ENCODE measurements at regions not wholly inside any gene's neighbourhood (a gene's known extent, or its start where the extent isn't known, plus 50 kb on each side); places are given as distances from the start of the nearest gene placed in this dataset.

DNA sequence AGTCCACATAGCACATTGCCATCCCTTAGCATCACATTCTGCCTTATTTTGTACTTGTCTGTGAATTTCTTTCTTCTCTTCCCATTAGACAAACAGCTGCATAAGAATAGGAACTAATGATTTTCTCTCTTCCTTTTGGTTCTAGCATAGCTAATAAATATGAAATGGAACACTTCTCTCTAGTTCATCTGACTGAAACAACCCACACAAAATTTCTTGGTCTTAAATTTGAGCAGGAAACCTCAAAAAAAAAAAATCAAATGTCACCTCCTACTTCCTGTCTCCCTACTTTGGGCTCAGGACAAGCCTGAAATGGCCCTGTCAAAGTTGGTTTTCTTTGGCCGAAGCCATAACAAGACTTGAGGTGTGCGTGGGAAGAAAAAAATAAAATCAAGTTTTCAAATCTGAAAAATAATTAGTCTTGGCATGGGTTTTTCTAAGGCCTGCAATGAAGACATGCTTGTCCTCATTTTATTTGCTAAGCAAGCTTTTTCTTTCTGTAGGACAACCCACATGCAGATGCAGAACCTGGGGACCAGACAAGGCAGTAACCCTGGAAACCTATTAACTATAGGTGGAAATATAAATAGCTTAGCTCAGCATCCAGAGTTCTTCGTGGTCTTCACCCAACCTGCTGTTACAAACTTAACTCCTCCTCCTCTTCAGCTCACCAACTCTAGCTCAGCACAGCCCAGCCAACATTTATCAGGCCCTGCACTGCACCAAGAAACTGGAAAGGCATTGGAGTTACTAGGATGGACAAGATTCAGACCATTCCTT, 523.5 kb upstream of the KLF4 start:
- DNase-seq (ENCODE audit: low read depth, low spot score): no peak

DNA sequence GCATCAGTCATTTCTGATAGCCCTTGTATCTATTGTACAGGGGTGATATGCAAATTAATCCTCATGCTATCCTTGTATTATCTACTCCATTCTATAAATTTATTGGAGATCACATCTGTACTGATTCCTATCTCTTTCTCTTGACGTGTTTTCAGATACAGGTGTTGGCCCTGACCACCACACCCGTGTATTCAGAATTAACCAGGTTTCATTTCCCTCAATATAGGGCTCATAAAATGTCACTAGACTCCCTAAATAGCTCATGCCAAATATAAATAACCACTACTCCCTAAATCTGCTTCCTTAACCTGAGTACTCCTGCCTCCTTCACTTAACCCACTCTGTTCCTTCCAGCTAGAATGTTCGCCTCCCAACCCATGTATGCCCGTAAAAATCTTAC, 522.8 kb upstream of the KLF4 start:
- DNase-seq (ENCODE audit: low read depth, low spot score): no peak

DNA sequence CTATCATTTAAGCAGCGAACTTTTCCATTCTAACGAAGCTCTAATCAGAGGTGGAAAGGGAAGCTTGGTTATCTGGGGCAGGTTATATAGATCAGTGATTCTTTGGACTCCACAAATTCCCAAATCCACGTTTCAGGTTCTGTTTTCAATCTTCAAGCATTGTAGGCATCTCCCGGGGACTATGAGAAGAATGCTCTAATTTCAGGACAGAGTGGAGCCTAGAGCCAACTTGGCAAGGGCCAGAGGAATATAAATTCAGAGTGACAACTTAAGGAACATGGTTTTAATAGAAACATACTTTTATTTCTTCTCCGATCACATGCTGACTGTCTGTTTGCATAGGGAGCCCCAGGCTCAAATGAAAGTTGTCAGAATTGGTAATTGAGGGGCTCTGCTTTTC, 514.0 kb upstream of the KLF4 start:
- no peak for DNase-seq (ENCODE audit: low read depth, low spot score)

DNA sequence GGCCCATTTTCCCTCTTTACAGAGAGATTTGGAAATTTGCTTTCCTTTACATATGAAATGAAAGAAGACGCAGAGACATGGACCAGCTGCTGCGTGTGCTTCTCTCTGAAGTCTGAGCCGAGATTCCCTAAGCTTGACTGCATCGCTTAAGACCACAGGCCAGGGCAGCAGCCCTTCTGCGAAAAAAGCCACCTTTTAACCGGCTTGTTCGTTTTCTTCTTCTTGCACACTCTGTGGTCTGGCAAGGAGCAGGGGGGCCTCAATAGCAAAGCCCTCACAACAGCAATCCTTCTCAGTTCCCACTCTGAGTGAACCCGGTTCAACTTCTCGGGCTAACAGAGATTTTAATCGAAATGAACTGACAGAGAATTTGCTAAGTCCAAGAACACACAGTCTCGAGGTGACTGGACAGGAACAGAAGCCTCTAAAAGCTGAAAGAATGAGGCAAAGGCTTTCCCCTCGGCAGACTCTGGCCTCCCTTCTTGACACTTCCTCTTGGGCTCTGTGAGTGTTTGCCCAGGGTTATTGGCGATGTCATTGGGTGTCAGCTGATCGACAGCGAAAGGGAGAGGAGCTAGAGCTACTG, 512.9 kb upstream of the KLF4 start:
- no peak for DNase-seq (ENCODE audit: low read depth, low spot score)

DNA sequence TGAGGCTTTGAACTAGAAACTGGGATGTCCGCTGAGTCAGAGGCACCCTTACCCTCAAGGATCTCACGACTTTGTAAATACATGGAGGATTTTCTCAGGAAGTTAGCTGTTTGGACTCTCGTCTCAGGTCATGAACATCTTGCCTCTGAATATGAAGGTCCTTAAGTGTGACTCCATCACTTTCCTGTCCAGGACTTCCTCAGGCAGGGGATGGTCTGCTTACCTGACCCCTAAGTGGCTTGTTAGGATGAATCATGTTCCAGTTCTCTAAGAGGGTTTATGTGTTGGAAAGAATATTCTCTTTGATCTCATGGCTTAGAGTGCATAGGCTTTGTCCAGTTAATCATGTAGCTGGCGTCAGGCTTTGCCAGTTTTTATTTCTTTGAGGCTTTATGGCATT, 511.7 kb upstream of the KLF4 start:
- DNase-seq (ENCODE audit: low read depth, low spot score): no peak

DNA sequence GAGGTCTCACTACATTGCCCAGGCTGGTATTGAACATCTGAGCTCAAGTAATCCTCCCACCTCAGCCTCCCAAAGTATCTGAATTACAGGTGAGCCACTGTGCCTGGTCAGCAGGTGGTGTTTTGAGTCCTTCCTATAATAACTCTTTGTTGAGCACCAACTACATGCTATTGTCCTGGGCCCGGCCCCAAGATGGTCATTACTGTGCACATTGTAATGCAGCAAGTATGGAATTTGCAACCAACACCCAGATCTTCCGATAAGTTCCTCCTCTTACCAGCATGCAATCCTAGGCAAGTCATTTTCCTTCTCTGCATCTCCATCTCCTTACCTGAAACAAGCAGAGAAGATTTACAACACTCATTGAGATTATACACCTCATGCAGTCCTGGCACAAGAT, 510.3 kb upstream of the KLF4 start:
- no peak for DNase-seq (ENCODE audit: low read depth, low spot score)

DNA sequence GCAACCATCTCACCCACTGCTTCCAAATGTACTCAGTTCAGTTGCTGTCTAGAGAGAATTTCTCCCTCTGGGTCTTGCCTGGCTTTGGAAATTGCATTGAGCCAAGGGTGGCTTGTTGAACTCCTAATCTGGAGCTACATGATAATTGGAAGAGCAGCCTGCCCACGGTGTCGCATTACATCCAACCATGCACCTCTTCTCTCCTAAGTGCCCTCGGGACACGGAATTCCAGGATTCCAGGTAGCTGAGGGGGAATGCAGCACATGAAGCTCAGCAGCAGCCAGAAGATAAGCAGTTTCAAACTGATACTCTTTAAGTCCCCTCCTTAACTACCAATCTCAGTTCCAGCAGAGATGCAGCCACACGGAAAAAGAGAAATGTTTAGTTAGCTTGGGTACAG, 509.4 kb upstream of the KLF4 start:
- DNase-seq (ENCODE audit: low read depth, low spot score): no peak

DNA sequence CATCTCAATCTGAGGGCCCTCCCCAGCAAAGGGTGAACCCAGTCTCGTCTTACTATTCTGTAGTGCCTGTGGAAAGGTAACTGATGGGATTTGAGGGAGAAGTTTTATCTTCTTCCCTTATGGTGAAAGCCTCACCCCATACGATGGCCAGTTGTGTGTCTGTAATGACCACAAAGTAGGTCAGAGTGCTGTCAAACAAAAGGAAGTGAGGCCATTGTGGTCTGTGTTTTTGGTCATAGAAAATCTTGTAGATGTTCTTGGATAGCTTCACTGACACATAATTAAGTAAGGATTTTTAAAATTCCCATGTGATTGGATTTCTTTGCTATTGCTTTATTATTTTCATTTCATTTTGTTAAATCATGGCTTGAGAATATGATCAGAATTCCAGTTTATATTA, 505.1 kb upstream of the KLF4 start:
- no peak for DNase-seq (ENCODE audit: low read depth, low spot score)

DNA sequence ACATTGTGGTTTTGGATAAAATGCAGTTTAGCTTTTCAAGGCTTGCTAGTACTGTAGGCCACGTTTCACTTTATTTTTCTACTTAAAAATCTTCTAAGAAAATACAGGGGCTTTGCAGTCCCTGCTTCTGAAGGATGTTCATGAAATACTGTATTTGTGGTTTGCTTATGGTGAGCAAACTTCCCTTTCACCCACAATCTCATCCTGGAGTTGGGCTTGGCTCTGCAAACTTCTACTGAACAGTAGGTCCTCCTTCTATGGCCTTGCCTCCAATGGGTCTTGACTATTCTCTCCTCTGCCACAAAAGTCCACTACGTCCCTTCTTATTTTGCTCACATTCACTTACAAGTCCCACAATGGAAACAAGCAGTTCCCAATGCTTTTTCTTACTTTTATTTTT, 502.7 kb upstream of the KLF4 start:
- no peak for DNase-seq (ENCODE audit: low read depth, low spot score)

DNA sequence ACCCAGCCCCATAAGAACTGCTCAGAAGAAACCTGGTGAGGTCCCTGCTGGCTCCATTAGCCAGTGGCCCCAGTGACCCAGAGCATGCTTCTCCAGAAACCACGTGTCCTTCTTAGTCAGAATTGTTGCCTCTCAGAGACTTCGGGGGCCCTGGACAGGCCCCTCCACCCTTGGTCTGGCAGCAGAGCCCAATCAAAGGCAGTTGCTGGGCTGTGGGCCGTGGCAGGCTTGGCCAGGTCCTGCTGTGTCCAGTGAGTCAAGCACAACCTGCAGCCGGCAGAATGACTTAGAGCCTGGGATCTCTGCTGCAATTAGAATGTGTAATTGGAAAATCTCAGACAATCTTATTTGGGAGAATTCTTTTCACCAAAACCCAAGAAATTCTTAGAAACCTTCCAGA, 502.0 kb upstream of the KLF4 start:
- no peak for DNase-seq (ENCODE audit: low read depth, low spot score)

DNA sequence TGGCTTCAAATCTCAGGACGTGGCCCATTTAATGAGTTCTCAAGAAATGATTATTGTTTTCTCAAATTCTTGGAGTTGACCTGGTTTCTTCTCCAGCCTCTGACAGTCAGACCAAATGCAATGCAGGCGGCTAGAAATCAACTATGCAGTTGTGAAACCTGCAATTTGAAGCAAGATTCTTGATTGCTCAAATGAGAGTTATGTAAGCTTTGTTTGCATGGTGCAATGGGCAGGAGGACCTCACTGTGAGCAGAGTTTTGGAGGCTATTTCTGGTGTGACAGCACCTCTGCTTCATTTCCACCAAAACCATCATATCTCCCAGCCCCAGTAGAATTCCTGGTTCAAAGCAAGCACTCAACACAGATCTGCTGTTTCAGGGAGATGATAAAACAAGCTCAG, 500.0 kb upstream of the KLF4 start:
- DNase-seq (ENCODE audit: low read depth, low spot score): no peak

DNA sequence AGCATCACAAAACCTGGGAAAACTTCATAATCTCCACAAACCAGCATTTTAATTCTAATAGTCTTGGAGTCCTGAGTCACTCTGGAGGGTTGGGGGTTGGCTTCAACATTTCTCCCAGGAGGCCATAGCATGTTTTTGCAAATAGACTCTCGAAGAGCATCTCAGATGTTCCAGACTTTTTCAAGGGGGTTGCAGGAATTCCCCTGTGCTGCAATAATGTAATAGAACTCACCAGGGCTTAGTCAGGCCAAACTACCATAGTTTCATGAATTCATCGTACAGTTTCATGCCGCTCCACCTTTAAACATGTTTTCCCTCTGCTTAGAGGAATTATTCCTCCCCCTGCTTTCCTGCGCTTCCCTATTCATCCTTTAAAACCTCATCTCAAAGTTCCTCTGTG, 499.5 kb upstream of the KLF4 start:
- DNase-seq (ENCODE audit: low read depth, low spot score): no peak

DNA sequence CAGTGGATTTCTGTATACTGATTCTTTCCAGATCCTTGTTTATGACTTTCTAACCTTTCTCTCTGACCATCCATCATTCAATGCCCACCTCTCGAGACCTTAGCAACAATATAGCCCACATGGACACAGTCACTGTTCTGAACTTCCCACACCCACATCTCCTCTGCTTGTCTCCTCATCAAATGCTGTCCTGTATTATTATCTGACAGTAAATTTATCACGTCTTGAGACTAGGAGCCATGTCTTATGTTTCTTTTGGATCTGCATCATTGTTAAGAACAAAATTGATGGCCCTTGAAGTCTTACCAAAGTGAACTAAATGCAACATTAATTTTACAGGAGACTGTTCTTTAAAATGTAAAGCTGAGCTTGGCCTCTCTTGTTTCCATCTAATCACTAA, 495.4 kb upstream of the KLF4 start:
- no peak for DNase-seq (ENCODE audit: low read depth, low spot score)

DNA sequence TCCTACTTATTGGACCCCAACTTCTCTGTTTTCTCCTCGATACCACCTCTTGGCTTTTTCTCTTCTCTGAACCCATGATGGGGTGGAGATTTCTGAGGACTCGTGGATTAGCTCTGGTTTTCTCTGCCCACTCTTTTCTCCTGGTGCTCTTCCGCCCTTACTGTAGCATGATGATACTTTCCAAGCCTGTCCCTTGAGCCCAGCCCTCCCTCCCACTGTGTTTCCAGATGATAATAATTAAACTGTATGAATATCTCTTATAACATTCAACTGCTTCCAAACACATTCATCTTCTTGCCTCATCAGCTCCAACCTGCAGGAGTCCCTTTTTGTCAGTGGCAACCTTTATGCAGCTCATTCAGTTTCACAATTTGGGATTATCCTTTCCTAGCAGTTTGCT, 494.2 kb upstream of the KLF4 start:
- DNase-seq (ENCODE audit: low read depth, low spot score): no peak

DNA sequence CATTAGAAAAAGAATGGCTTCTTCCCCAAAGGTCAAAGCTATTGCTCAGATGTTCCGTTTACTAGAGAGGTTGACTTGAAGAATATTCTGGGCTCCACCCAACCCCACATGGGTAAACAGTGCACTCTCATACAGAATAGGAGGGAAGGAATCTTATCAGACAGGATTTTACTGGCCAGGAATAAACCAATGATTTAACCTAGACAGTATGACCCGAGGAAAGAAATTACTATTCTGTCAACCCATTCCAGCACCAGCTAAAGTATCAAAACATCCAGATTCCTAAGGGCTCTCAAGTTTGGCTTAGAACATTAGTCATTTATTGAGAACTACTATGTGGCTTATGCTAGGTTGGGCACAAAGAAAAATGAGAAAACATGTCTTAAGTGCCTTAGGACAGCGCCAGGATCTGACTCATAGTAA, 493.6 kb upstream of the KLF4 start:
- no peak for DNase-seq (ENCODE audit: low read depth, low spot score)

DNA sequence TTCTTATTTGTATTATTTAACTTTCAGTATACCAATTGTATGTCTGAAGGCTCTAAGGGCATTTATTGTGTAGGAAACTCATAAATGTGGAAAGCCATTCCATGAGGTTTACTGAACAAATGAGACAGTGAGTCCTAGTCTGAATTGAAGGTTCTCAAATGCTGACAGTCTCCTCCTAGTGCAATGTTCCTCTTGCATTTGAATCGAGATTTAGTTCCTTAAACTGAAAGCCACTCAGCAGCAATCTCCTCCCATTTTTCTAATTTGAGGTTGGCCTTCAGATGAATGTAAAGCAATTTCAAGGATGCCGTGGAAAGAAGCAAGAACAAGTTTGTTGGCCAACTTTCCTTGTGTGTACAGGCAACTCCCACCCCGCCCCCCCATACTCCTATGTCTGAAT, 493.2 kb upstream of the KLF4 start:
- no peak for DNase-seq (ENCODE audit: low read depth, low spot score)

DNA sequence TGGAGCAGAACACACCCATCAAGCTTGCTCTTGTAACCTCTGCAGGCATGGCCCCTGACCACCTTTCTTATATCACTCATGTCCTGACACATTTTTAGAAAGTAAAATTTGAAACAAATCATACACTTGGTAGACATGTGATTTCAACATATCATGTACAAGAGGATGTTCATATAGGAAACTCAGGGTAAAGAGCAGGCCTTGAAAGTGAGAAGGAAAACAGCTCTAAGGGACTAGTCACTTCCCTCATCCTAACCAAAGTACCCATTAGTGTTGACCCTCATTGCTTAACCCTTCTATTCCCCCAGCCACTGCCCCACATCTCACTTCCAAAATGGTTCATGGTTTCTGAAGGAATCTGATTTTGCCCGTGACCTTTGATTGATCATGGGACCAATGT, 492.4 kb upstream of the KLF4 start:
- no peak for DNase-seq (ENCODE audit: low read depth, low spot score)

DNA sequence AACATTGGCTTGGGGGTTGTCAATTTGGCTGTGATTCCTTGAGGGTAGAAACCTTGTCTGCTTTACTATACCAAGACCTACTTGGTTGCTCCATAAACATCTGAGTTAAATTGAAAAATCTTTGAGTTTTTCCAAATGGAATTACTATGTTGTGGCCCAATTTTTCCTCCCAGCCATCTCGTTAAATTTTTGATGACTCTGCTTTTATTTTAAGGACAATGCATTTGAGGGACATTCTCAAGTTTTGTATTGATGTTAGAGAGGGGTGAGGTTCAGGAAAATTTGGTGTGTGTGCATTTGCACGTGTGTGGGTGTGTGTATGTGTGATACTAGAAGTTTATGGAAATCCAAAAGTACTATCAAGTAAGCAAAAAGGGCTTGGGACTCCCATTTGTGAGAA, 491.4 kb upstream of the KLF4 start:
- no peak for DNase-seq (ENCODE audit: low read depth, low spot score)

DNA sequence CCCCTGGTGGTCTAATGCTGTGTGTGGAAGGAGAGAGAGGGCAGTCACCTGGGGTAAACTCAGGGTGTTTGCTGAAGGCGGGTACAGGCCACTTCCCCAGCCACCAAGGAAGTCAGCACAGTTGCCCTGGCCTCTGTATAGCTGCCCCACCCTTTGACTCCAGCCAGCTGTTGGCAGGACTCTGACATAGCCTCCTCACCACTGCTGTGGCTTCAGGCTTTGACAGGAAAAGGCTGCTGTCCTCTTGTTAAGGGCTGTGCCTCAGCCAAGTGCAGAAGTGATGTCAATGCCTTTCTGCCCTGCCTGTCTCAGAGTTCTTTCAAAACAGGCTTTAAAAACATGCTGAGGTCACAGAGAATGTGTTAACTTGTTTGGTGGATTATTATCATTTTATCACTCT, 487.2 kb upstream of the KLF4 start:
- DNase-seq (ENCODE audit: low read depth, low spot score): no peak

DNA sequence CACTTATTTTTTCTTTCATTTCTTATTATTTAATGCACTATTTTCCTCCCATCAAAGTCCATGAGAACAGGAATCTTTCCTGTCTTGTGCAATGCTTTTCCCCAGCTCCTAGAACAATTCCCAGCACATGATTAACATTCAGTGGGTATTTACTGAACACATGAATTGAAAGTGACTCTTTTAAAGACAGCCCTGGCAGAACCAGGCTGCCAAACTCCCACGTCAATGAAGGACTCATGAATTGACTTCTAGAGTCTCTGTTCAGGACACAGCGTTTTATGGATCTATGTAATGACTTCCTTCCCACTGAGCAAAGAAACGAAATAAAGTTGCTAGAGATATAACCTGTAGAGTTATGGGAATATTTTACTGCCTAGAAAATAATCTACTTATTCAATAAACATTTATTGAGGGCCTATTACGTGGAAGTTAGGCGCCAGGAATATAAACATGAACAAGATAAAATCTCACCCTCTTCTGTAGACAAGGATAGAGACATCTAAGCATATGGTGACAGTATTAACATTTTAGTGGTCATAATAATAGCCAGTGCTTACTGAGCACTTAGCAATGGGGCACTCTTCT, 485.9 kb upstream of the KLF4 start:
- DNase-seq (ENCODE audit: low read depth, low spot score): no peak

DNA sequence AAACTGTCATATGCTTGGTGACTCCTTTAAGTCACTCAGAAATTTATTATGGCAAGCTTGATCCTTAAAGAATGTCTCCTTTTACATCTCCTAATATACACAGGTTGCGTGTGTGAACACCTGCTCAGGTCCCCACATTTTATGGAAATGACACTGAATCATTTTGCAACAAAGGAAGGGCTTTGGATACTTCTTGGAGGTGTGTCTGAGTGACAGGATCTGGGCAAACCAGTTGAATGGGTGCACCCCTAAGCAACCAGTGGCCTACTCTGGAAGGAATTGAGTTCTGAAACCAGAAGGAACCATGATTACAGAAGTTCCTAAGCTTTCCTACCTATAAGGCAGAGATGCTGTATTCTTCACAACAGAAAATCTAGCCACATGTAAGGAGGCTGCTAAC, 483.9 kb upstream of the KLF4 start:
- DNase-seq (ENCODE audit: low read depth, low spot score): no peak

DNA sequence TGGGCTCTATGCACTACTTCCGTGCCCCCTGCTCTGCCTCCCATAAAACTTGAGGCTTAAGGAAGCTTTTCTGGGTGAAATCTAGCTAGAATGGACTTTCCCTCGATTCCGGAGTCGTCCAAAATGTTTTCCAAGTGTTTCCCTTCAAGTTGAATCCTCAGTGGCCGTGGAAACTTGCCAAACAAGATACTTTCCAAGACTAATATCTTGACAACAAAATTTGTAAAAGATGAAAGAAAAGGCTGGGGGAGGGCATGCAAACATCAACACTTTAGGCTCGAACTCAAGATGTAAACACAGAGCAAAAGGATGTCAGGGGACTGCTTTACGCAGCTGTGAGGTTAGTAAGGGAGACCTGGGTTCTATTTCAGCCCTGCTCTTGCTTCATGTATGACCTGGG, 482.8 kb upstream of the KLF4 start:
- DNase-seq (ENCODE audit: low read depth, low spot score): no peak

DNA sequence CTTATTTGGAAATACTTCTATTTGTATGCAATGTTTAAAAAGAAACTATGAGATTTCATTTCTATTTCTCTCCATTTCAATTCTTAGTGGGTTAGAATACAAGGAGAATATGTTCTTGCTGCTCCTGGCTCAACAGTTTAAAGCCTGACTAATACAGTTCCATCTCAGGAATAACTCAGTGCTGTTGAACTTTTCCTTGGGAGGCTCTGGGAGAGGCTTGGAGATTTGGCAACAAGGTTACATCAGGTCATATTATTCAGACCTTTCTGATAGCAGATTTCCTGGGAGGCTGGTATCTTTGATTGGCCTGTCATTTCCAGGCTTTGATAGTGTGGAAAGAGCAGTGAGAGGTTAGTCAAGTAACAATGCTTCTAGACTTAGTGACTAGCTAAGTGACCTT, 481.7 kb upstream of the KLF4 start:
- no peak for DNase-seq (ENCODE audit: low read depth, low spot score)
